Smooth muscle cell (in vitro differentiated cells): ENCODE measurements at regions not wholly inside any gene's neighbourhood (a gene's known extent, or its start where the extent isn't known, plus 50 kb on each side); places are given as distances from the start of the nearest gene placed in this dataset.
A peak's percentile ranks its signal among the peaks of the same experiment; 100 is the strongest.

Experiments
- DNase-seq: peaks from one replicate; lab custom pipeline; 2025; ENCODE audit not compliant: unreplicated experiment; lab: John Stamatoyannopoulos, UW
- H2AFZ ChIP-seq: fragments of 200-600 bp; sonication (generic); 2 replicates; pipeline ENCODE4 v1.6.0; 2016; ENCODE audit warnings: antibody characterized with exemption, low read depth, mild to moderate bottlenecking
- H3F3A ChIP-seq: fragments of 200-600 bp; sonication (generic); 2 replicates; pipeline ENCODE4 v1.6.0; 2017; ENCODE audit warnings: antibody characterized with exemption, low read depth
- H3K27ac ChIP-seq: fragments of 200-600 bp; sonication (generic); 2 replicates; pipeline ENCODE4 v1.5.1; 2016; ENCODE audit warnings: low read depth, mild to moderate bottlenecking
- H3K27me3 ChIP-seq: fragments of 200-600 bp; sonication (generic); 2 replicates; pipeline ENCODE4 v1.6.1; 2016; ENCODE audit warnings: low read depth, mild to moderate bottlenecking
- H3K36me3 ChIP-seq: fragments of 200-600 bp; sonication (generic); 2 replicates; pipeline ENCODE4 v1.5.1; 2016; ENCODE audit warnings: low read depth
- H3K4me1 ChIP-seq: fragments of 200-600 bp; sonication (generic); 2 replicates; pipeline ENCODE4 v1.5.1; 2016; ENCODE audit warnings: low read depth
- H3K4me2 ChIP-seq: fragments of 200-600 bp; sonication (generic); 2 replicates; pipeline ENCODE4 v1.6.0; 2016; ENCODE audit warnings: mild to moderate bottlenecking
- H3K4me3 ChIP-seq: fragments of 200-600 bp; sonication (generic); 2 replicates; pipeline ENCODE4 v1.5.1; 2016; ENCODE audit warnings: mild to moderate bottlenecking
- H3K79me2 ChIP-seq: fragments of 200-600 bp; sonication (generic); 2 replicates; pipeline ENCODE4 v1.6.0; 2016; ENCODE audit warnings: low read depth, mild to moderate bottlenecking
- H3K9ac ChIP-seq: fragments of 200-600 bp; sonication (generic); 2 replicates; pipeline ENCODE4 v1.6.0; 2016; ENCODE audit warnings: low read depth
- H3K9me3 ChIP-seq: fragments of 200-600 bp; sonication (generic); replicated peaks from 2 replicates; pipeline ENCODE4 v1.5.1; 2016; ENCODE audit warnings: low read depth
- H4K20me1 ChIP-seq: fragments of 200-600 bp; sonication (generic); 2 replicates; pipeline ENCODE4 v1.6.0; 2016; ENCODE audit warnings: low read depth
- WGBS: methylation state at CpG from one replicate; pipeline ENCODE4 v1.1.7; 2016; ENCODE audit warnings: low lambda C conversion rate; 5-methylcytosine and 5-hydroxymethylcytosine counted together
- TF ChIP-seq, protein P1 (sequence below): fragments of 200-600 bp; sonication (generic); IDR thresholded peaks from 2 replicates; pipeline ENCODE4 v1.5.1; 2017; ENCODE audit warnings: borderline replicate concordance, mild to moderate bottlenecking, antibody characterized with exemption; ENCODE audit not compliant: insufficient read depth, poor library complexity, severe bottlenecking

GRCh38 chr1:238955934-238956333 lies 430.4 kb upstream of the CHRM3 start:
- no peak for DNase-seq
- Histone ChIP-seq H3K36me3 (no peaks in the 10 kb centered on the region), H3K79me2 (no peaks in the 10 kb centered on the region), H3K4me3 (no peak overlapping the region), H3F3A (no peaks in the 10 kb centered on the region), H3K9ac (no peak overlapping the region), H3K27me3 (no peaks in the 10 kb centered on the region), H3K4me2 (peak overlapping the region; percentile 29), H3K9me3 (no peaks in the 10 kb centered on the region), H4K20me1 (no peaks in the 10 kb centered on the region), H3K27ac (peak overlapping the region; percentile 39), H3K4me1 (peaks cover 7% of the 10 kb centered on the region), H2AFZ (no peak overlapping the region)
- TF ChIP-seq, protein P1, sequence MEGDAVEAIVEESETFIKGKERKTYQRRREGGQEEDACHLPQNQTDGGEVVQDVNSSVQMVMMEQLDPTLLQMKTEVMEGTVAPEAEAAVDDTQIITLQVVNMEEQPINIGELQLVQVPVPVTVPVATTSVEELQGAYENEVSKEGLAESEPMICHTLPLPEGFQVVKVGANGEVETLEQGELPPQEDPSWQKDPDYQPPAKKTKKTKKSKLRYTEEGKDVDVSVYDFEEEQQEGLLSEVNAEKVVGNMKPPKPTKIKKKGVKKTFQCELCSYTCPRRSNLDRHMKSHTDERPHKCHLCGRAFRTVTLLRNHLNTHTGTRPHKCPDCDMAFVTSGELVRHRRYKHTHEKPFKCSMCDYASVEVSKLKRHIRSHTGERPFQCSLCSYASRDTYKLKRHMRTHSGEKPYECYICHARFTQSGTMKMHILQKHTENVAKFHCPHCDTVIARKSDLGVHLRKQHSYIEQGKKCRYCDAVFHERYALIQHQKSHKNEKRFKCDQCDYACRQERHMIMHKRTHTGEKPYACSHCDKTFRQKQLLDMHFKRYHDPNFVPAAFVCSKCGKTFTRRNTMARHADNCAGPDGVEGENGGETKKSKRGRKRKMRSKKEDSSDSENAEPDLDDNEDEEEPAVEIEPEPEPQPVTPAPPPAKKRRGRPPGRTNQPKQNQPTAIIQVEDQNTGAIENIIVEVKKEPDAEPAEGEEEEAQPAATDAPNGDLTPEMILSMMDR: no peak
- WGBS: 74% methylated on average over 1 of the region's 1 CpG

DNA sequence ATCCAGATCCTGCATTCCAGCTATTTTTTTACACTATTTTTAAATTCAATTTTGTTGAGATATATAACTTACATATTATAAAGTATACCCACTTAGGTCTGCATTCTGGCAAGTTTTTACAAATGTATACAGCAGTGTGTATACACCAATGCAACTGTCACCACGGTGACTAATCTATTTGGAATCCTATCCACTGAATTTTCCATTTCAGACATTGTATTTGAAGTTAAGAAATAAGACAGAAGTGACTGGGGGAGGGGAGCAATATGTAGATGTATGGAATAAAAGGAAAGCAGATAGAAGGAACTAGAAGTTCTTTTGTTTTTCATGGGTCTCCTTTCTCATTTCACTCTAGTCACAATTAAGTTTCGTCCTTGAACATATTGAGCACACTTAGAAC lies 431.5 kb upstream of the CHRM3 start:
- no peaks in the 10 kb centered on the region for H3K79me2 ChIP-seq
- TF ChIP-seq, protein P1: no peak
- no peak overlapping the region for H2AFZ ChIP-seq
- no peak overlapping the region for H3K4me2 ChIP-seq
- DNase-seq: no peak
- H3K4me3 ChIP-seq: no peak overlapping the region
- H3K27me3 ChIP-seq: no peaks in the 10 kb centered on the region
- no peaks in the 10 kb centered on the region for H3K4me1 ChIP-seq
- no peaks in the 10 kb centered on the region for H4K20me1 ChIP-seq
- H3K9ac ChIP-seq: no peak overlapping the region
- no peaks in the 10 kb centered on the region for H3F3A ChIP-seq
- no peaks in the 10 kb centered on the region for H3K9me3 ChIP-seq
- no peaks in the 10 kb centered on the region for H3K36me3 ChIP-seq
- H3K27ac ChIP-seq: no peak overlapping the region
- 76% methylated on average over 2 of the region's 2 CpGs for WGBS

GRCh38 chr1:238953448-238954010 lies 432.8 kb upstream of the CHRM3 start:
- no peak for DNase-seq
- H3K27ac ChIP-seq: no peak overlapping the region
- WGBS: 67% methylated on average over 5 of the region's 5 CpGs

More at GRCh38 chr1:238953448-238954010, 432.8 kb upstream of the CHRM3 start:
- no peak overlapping the region for H2AFZ ChIP-seq
- H3K4me2 ChIP-seq: no peak overlapping the region
- no peak overlapping the region for H3K4me3 ChIP-seq
- no peaks in the 10 kb centered on the region for H3K79me2 ChIP-seq
- no peaks in the 10 kb centered on the region for H3K4me1 ChIP-seq
- H3K27me3 ChIP-seq: no peaks in the 10 kb centered on the region
- H3F3A ChIP-seq: no peaks in the 10 kb centered on the region
- no peaks in the 10 kb centered on the region for H3K36me3 ChIP-seq
- H4K20me1 ChIP-seq: no peaks in the 10 kb centered on the region
- no peaks in the 10 kb centered on the region for H3K9me3 ChIP-seq
- no peak overlapping the region for H3K9ac ChIP-seq
- TF ChIP-seq, protein P1: peak; percentile 33
